ENCODE measurements at regions not wholly inside any gene's neighbourhood (a gene's known extent, or its start where the extent isn't known, plus 50 kb on each side); places are given as distances from the start of the nearest gene placed in this dataset.
"Not testable (repeated sequence)": the region's sequence is repeated elsewhere in the genome, so short reads cannot be mapped to it uniquely, and the experiment has no call there.

DNA sequence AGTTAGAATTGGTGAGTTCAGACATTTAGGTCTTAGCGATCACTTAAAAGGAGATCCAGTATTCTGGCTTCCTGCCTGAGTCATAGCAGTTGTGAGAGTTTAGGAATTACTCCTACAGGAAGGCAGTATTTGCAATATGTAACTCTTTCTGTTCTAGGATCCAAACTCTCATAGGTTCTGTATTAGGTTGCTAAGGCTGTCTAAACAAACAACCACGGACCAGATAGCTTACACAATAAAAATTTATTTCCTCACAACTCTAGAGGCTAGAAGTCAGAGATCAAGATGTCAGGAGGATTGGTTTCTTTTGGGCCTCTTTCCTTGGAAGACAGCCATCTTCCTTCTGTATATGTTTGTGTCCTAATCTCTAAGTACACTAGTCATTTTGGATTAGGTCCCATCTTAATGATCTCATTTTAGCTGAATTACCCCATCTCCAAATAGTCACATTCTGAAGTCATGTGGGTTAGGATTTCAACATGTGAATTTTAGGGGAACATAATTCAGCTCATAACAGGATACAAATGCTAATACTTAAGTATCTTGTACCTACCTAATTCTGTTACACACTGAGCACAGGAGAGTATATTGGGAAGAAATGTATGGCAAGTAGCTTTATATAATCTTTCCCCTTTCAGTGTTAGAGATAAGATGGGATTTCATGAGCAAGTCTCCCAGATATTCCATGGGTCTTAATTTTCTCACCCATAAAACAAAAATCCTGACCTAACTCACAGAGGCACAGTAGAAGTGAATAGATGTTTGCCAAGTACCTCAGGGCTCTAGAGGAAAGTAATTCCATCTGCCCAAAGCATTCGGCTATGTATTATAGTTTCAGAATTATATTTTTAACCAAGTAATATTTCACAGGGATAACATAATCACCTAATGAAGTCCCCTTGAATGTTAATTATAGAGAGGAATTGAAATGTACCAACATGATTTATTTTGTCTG, 144.4 kb downstream of the PTBP2 start:
- H3K27ac Mint-ChIP-seq: no peak overlapping the region
- H3K9me3 Mint-ChIP-seq: peaks cover 4% of the 10 kb centered on the region
- peaks cover 6% of the 10 kb centered on the region for H3K27me3 Mint-ChIP-seq
- H3K4me1 Mint-ChIP-seq (ENCODE audit: low read depth): no peaks in the 10 kb centered on the region
- no peak overlapping the region for H3K4me3 Mint-ChIP-seq
- H3K36me3 Mint-ChIP-seq (ENCODE audit: low read depth): no peaks in the 10 kb centered on the region
- DNase-seq: no peak

DNA sequence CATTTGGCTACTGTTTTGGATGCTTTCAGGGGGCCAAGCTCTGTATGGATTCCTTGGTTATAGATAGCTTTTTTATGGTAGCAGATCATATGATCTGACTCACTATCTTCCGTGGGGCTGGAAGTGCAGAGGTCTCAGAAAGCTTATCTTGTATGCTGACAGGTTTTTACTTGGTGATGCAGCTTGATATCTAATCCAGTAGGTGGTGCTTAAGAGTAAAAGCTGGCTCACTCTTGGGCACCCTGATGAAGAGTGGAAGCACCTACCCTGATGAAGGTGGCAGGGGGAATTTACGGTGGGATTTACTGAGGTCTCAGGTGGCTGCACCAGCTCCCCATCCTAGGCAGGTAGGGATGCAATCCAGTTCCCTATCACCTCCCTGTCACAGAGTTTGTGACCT, 151.2 kb downstream of the PTBP2 start:
- no peaks in the 10 kb centered on the region for H3K36me3 Mint-ChIP-seq (ENCODE audit: low read depth)
- H3K27me3 Mint-ChIP-seq: peaks cover 16% of the 10 kb centered on the region
- no peak overlapping the region for H3K4me3 Mint-ChIP-seq
- DNase-seq: no peak
- H3K27ac Mint-ChIP-seq: no peak overlapping the region
- H3K9me3 Mint-ChIP-seq: peaks cover 23% of the 10 kb centered on the region
- no peaks in the 10 kb centered on the region for H3K4me1 Mint-ChIP-seq (ENCODE audit: low read depth)

- Mint-ChIP-seq H3K4me3 (no peak overlapping the region), H3K36me3 (ENCODE audit: low read depth) (no peaks in the 10 kb centered on the region), H3K27ac (no peak overlapping the region), H3K27me3 (peaks cover 18% of the 10 kb centered on the region), H3K9me3 (peaks cover 3% of the 10 kb centered on the region), H3K4me1 (ENCODE audit: low read depth) (no peaks in the 10 kb centered on the region)
- no peak for DNase-seq
Observed at GRCh38 chr1:96878640-96879039, 157.1 kb downstream of the PTBP2 start.

- Mint-ChIP-seq H3K4me3 (no peak overlapping the region), H3K27me3 (peaks cover 14% of the 10 kb centered on the region), H3K27ac (no peak overlapping the region), H3K9me3 (no peaks in the 10 kb centered on the region), H3K4me1 (ENCODE audit: low read depth) (no peaks in the 10 kb centered on the region), H3K36me3 (ENCODE audit: low read depth) (no peaks in the 10 kb centered on the region)
- DNase-seq: no peak
Observed at GRCh38 chr1:96880626-96881025, 159.0 kb downstream of the PTBP2 start.

GRCh38 chr1:96882096-96882495, 160.5 kb downstream of the PTBP2 start:
- no peak for DNase-seq
- H3K27me3 Mint-ChIP-seq: peaks cover 5% of the 10 kb centered on the region
- H3K4me1 Mint-ChIP-seq (ENCODE audit: low read depth): no peaks in the 10 kb centered on the region
- H3K27ac Mint-ChIP-seq: no peak overlapping the region
- no peak overlapping the region for H3K4me3 Mint-ChIP-seq
- no peaks in the 10 kb centered on the region for H3K36me3 Mint-ChIP-seq (ENCODE audit: low read depth)
- H3K9me3 Mint-ChIP-seq: no peaks in the 10 kb centered on the region

GRCh38 chr1:96886474-96886873, 164.9 kb downstream of the PTBP2 start:
- Mint-ChIP-seq H3K36me3 (ENCODE audit: low read depth) (no peaks in the 10 kb centered on the region), H3K27me3 (no peaks in the 10 kb centered on the region), H3K4me3 (no peak overlapping the region), H3K27ac (no peak overlapping the region), H3K9me3 (peaks cover 1% of the 10 kb centered on the region), H3K4me1 (ENCODE audit: low read depth) (no peaks in the 10 kb centered on the region)
- no peak for DNase-seq

- H3K4me1 Mint-ChIP-seq (ENCODE audit: low read depth): no peaks in the 10 kb centered on the region
- no peaks in the 10 kb centered on the region for H3K27me3 Mint-ChIP-seq
- H3K36me3 Mint-ChIP-seq (ENCODE audit: low read depth): no peaks in the 10 kb centered on the region
- H3K27ac Mint-ChIP-seq: no peak overlapping the region
- DNase-seq: no peak
- H3K9me3 Mint-ChIP-seq: peaks cover 7% of the 10 kb centered on the region
- no peak overlapping the region for H3K4me3 Mint-ChIP-seq
Observed at GRCh38 chr1:96887501-96887900, 165.9 kb downstream of the PTBP2 start.

- H3K27ac Mint-ChIP-seq: no peak overlapping the region
- peaks cover 13% of the 10 kb centered on the region for H3K9me3 Mint-ChIP-seq
- H3K4me1 Mint-ChIP-seq (ENCODE audit: low read depth): no peaks in the 10 kb centered on the region
- no peaks in the 10 kb centered on the region for H3K27me3 Mint-ChIP-seq
- no peak overlapping the region for H3K4me3 Mint-ChIP-seq
- H3K36me3 Mint-ChIP-seq (ENCODE audit: low read depth): no peaks in the 10 kb centered on the region
- DNase-seq: no peak
Observed at GRCh38 chr1:96901783-96902363, 180.3 kb downstream of the PTBP2 start.

GRCh38 chr1:96912248-96912647, 190.7 kb downstream of the PTBP2 start:
- peaks cover 3% of the 10 kb centered on the region for H3K9me3 Mint-ChIP-seq
- H3K27me3 Mint-ChIP-seq: no peaks in the 10 kb centered on the region

GRCh38 chr1:96915701-96916100, 194.1 kb downstream of the PTBP2 start:
- not testable (repeated sequence) for H3K4me1 Mint-ChIP-seq (ENCODE audit: low read depth); DNase-seq; H3K9me3 Mint-ChIP-seq; H3K27ac Mint-ChIP-seq; H3K36me3 Mint-ChIP-seq (ENCODE audit: low read depth); H3K4me3 Mint-ChIP-seq; H3K27me3 Mint-ChIP-seq

More at GRCh38 chr1:96912248-96912647, 190.7 kb downstream of the PTBP2 start:
- H3K4me1 Mint-ChIP-seq (ENCODE audit: low read depth): no peaks in the 10 kb centered on the region
- H3K27ac Mint-ChIP-seq: no peak overlapping the region
- DNase-seq: no peak
- no peak overlapping the region for H3K4me3 Mint-ChIP-seq
- H3K36me3 Mint-ChIP-seq (ENCODE audit: low read depth): no peaks in the 10 kb centered on the region

- no peaks in the 10 kb centered on the region for H3K4me1 Mint-ChIP-seq (ENCODE audit: low read depth)
- no peak overlapping the region for H3K4me3 Mint-ChIP-seq
- H3K9me3 Mint-ChIP-seq: peaks cover 13% of the 10 kb centered on the region
- no peak for DNase-seq
- no peaks in the 10 kb centered on the region for H3K27me3 Mint-ChIP-seq
- no peak overlapping the region for H3K27ac Mint-ChIP-seq
- H3K36me3 Mint-ChIP-seq (ENCODE audit: low read depth): no peaks in the 10 kb centered on the region
Observed at GRCh38 chr1:96918406-96918805, 196.8 kb downstream of the PTBP2 start.

DNA sequence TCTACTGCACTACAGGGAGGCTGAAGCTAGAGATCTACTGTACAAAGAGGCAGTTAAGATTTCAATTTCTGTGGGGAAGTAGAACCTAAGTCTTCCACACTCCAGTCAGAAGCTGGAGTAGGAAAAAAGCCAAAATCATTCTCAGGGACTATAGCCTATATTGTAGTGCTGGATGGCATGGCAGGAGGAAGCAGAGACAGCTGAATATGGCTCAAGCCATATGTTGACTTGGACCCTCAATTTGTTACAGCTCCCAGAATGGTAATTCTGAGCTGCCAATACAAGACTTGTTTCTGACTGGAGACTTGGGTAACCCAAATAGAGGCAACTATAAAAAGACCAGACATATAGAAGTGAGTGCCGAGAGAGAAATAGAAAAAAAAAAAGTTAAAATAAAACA, 200.6 kb downstream of the PTBP2 start:
- no peaks in the 10 kb centered on the region for H3K4me1 Mint-ChIP-seq (ENCODE audit: low read depth)
- H3K36me3 Mint-ChIP-seq (ENCODE audit: low read depth): no peaks in the 10 kb centered on the region
- DNase-seq: no peak
- no peak overlapping the region for H3K4me3 Mint-ChIP-seq
- no peaks in the 10 kb centered on the region for H3K27me3 Mint-ChIP-seq
- H3K9me3 Mint-ChIP-seq: peaks cover 17% of the 10 kb centered on the region
- no peak overlapping the region for H3K27ac Mint-ChIP-seq

- Mint-ChIP-seq H3K4me3 (no peak overlapping the region), H3K4me1 (ENCODE audit: low read depth) (no peaks in the 10 kb centered on the region), H3K36me3 (ENCODE audit: low read depth) (no peaks in the 10 kb centered on the region), H3K27me3 (no peaks in the 10 kb centered on the region), H3K27ac (no peak overlapping the region), H3K9me3 (peaks cover 17% of the 10 kb centered on the region)
- DNase-seq: no peak
Observed at GRCh38 chr1:96923753-96924152, 202.2 kb downstream of the PTBP2 start.

- Mint-ChIP-seq H3K9me3 (peaks cover 15% of the 10 kb centered on the region), H3K27ac (no peak overlapping the region), H3K27me3 (no peaks in the 10 kb centered on the region), H3K36me3 (ENCODE audit: low read depth) (no peaks in the 10 kb centered on the region), H3K4me3 (no peak overlapping the region), H3K4me1 (ENCODE audit: low read depth) (no peaks in the 10 kb centered on the region)
- DNase-seq: no peak
Observed at GRCh38 chr1:96926176-96926575, 204.6 kb downstream of the PTBP2 start.

DNA sequence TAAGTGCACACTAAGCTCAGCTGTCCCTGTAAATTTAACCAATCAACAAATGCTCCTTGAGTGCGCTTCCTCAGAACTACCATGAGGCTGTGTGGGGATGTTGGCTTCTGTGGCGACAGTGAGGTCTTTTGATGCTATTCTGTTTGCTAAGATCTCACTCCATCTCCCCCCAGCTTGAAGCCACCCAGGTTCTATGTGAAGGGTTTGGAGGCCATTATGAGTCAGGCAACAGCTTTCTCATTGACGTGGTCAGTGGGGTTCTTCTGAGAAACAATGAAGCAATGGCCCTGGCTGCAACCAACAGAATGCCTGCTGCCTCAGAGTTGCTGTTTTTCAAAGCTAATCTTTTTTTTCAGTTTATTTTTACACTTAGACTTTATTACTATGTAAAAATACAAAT, 205.5 kb downstream of the PTBP2 start:
- DNase-seq: no peak
- Mint-ChIP-seq H3K27me3 (no peaks in the 10 kb centered on the region), H3K4me3 (no peak overlapping the region), H3K4me1 (ENCODE audit: low read depth) (no peaks in the 10 kb centered on the region), H3K9me3 (peaks cover 14% of the 10 kb centered on the region), H3K36me3 (ENCODE audit: low read depth) (no peaks in the 10 kb centered on the region), H3K27ac (no peak overlapping the region)

Data from activated T-cell treated with anti-CD3 and anti-CD28 coated beads, Interleukin-2, amount 50 U/mL, for 24 hours (primary cell).